Activated B cell treated with CpG ODN at 0.5 μM for 24 hours (primary cell): ENCODE measurements at regions not wholly inside any gene's neighbourhood (a gene's known extent, or its start where the extent isn't known, plus 50 kb on each side); places are given as distances from the start of the nearest gene placed in this dataset.

Experiments
- ATAC-seq: fragments of 200-7000 bp; cut with Tn5 transposase; one replicate; pipeline ENCODE4 v1.10.0; 2021; ENCODE audit warnings: low read depth, mild to moderate bottlenecking, moderate library complexity
- CTCF ChIA-PET: fragments of 350-600 bp; sonication (Branson Sonifier 250); formaldehyde crosslinking; loops from one replicate; lab custom pipeline; 2021; ENCODE audit warnings: antibody characterized with exemption; lab: Charles Lee
- POLR2A ChIA-PET: fragments of 350-600 bp; sonication (Branson Sonifier 250); formaldehyde crosslinking; loops from one replicate; lab custom pipeline; 2021; ENCODE audit warnings: antibody characterized with exemption; lab: Charles Lee
- DNase-seq: peaks from one replicate; pipeline ENCODE4 v3.0.0; 2022
- H3K27ac Mint-ChIP-seq: one replicate; pipeline ENCODE4 v1.8.0; 2020; ENCODE audit warnings: mixed read lengths
- H3K27me3 Mint-ChIP-seq: one replicate; pipeline ENCODE4 v1.8.0; 2021; ENCODE audit warnings: mixed read lengths
- H3K36me3 Mint-ChIP-seq: one replicate; pipeline ENCODE4 v1.8.0; 2021; ENCODE audit warnings: low read depth, mixed read lengths
- H3K4me1 Mint-ChIP-seq: one replicate; pipeline ENCODE4 v1.8.0; 2021; ENCODE audit warnings: mixed read lengths
- H3K4me3 Mint-ChIP-seq: one replicate; pipeline ENCODE4 v1.8.0; 2020; ENCODE audit warnings: mild to moderate bottlenecking, mixed read lengths
- H3K9me3 Mint-ChIP-seq: one replicate; pipeline ENCODE4 v1.8.0; 2020; ENCODE audit warnings: mixed read lengths
- intact Hi-C: fragments of 100-400 bp; cut with micrococcal nuclease; formaldehyde crosslinking; loops from one replicate; pipeline ENCODE4 v1.15.1; 2024
- TF ChIP-seq, protein P1 (sequence below): fragments of 200-600 bp; IDR thresholded peaks from one replicate; pipeline ENCODE4 v1.8.0; 2022; ENCODE audit warnings: antibody characterized with exemption, mild to moderate bottlenecking

DNA sequence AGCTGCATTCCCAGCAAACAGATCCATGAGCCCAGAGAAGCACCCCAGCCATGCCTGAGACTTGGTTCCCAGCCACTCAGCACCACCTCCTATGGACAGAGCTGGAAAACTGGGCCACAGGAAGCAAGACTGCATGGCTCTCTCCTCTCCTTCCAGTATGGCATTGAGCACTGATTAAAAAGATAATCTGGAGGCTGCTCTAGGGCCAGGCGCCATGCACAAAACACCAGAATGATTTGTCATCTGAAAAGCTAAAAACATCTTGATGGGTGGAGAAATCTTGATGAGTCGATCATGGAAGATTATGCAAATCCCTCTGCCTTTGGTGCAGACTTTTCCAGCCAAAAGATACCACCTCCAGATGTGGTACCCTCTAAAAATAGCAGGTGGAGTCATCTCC, 62.7 kb upstream of the MRPS22 start:
- H3K9me3 Mint-ChIP-seq: no peaks in the 10 kb centered on the region
- H3K4me1 Mint-ChIP-seq: no peaks in the 10 kb centered on the region
- H3K27ac Mint-ChIP-seq: no peak overlapping the region
- no peaks in the 10 kb centered on the region for H3K36me3 Mint-ChIP-seq
- H3K27me3 Mint-ChIP-seq: peaks cover 4% of the 10 kb centered on the region
- DNase-seq (no peak), ATAC-seq (no peak)
- POLR2A ChIA-PET: no interaction called here
- CTCF ChIA-PET: no interaction called here
- TF ChIP-seq, protein P1, sequence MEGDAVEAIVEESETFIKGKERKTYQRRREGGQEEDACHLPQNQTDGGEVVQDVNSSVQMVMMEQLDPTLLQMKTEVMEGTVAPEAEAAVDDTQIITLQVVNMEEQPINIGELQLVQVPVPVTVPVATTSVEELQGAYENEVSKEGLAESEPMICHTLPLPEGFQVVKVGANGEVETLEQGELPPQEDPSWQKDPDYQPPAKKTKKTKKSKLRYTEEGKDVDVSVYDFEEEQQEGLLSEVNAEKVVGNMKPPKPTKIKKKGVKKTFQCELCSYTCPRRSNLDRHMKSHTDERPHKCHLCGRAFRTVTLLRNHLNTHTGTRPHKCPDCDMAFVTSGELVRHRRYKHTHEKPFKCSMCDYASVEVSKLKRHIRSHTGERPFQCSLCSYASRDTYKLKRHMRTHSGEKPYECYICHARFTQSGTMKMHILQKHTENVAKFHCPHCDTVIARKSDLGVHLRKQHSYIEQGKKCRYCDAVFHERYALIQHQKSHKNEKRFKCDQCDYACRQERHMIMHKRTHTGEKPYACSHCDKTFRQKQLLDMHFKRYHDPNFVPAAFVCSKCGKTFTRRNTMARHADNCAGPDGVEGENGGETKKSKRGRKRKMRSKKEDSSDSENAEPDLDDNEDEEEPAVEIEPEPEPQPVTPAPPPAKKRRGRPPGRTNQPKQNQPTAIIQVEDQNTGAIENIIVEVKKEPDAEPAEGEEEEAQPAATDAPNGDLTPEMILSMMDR: no peak
- no peak overlapping the region for H3K4me3 Mint-ChIP-seq
- intact Hi-C loops: no loop called here

DNA sequence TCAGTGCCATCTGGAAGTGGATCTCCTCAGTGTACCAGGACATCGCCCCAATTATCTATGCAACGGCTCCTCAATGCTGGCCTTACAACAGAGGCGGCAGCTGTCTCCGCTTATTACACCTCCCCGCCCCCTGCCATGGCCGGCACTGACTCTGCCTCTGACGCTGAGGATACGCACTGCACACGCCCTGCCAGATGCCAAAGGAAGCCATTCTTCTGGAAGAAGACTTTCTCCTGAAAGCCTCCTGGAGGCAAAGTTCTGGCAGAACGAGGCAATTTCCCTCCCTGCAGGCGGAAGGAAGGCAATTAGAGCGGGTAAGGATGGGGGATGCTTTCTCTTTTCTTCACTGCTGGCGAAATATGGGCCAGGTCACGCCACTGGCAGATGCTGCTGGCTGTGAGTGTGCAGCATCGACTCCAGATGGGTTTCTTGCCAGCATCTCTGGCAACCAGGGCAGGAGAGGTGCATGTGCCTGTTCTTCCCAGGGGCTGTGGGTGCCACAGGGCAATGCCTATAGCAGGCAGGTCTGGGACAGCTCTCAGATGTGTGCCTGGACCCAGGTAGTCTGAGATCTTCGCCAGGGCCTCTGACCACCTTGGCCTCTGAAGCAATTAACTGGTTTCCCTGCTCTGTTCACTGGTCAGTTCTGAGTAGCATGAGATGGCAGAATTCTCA, 62.2 kb upstream of the MRPS22 start:
- peaks cover 4% of the 10 kb centered on the region for H3K27me3 Mint-ChIP-seq
- DNase-seq (no peak), ATAC-seq (no peak)
- no peak overlapping the region for H3K27ac Mint-ChIP-seq
- no peaks in the 10 kb centered on the region for H3K9me3 Mint-ChIP-seq
- no peaks in the 10 kb centered on the region for H3K4me1 Mint-ChIP-seq
- ChIA-PET POLR2A (no interaction called here), CTCF (no interaction called here)
- H3K36me3 Mint-ChIP-seq: no peaks in the 10 kb centered on the region
- intact Hi-C loops: no loop called here
- no peak overlapping the region for H3K4me3 Mint-ChIP-seq
- TF ChIP-seq, protein P1: no peak

DNA sequence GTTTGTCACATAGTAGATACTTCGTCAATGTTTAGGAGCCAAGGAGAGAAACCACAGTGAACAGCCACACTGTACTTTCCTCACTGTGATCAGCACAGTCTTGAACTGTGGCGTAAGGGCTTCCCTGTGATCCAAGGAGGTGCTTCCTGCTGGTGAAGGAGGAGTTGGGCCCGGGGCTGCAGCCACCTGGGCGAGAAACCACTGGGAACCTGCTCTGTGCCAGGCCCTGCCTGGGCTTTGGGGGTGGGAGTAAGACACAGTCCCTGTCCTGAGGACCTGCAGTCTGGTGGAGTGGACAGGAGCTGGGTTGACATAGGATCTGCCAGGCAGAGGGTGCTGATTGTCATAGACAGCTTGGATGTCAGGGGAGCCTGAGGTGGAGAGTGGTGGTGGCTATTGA, 60.5 kb upstream of the MRPS22 start:
- ATAC-seq (no peak), DNase-seq (no peak)
- POLR2A ChIA-PET: no interaction called here
- Mint-ChIP-seq H3K4me1 (no peaks in the 10 kb centered on the region), H3K36me3 (no peaks in the 10 kb centered on the region), H3K9me3 (no peaks in the 10 kb centered on the region), H3K4me3 (no peak overlapping the region), H3K27ac (no peak overlapping the region), H3K27me3 (peaks cover 4% of the 10 kb centered on the region)
- CTCF ChIA-PET: no interaction called here
- intact Hi-C loops: no loop called here
- TF ChIP-seq, protein P1: no peak

DNA sequence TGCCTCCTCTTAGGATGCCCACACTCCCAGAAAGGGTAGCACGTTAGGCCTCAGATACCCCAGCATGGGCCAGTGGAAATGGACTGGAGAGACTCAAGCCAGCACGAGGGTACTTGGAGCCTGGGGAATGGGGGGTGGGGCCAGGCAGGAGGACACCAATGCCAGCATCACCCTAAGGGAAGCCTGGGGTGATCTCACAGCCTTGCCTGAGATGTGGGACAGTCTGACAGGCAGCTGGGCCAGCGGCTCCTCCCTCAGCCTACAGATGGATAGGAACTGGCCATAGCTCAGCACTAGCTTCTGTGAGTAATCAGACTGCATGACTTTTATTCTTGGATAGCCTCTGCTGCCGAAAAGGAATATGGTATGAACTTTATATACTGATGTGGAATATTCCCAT, 59.6 kb upstream of the MRPS22 start:
- intact Hi-C loops: no loop called here
- ATAC-seq: no peak
- Mint-ChIP-seq H3K27me3 (peaks cover 1% of the 10 kb centered on the region), H3K4me3 (no peak overlapping the region), H3K4me1 (no peaks in the 10 kb centered on the region), H3K9me3 (no peaks in the 10 kb centered on the region), H3K27ac (no peak overlapping the region), H3K36me3 (no peaks in the 10 kb centered on the region)
- ChIA-PET CTCF (no interaction called here), POLR2A (no interaction called here)
- DNase-seq: no peak
- TF ChIP-seq, protein P1: no peak

DNA sequence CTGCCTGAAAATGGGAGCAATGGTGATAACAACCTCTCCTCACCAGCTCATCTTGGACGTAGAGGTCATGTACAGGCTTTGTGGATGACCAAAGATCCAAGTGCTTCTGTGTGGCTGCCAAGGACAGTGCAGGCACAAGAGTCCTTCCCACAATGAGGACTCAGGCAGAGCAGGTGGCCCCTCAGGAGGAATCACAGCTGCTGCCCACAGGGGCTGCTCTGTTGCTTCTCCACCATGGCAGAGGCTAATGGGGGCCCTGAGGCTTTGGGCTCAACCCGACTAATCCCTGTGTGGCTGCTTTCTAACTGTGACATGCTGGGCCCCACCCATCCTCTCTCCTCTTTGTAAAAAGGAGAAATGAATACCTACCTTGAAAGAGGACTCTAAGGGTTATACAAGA, 58.1 kb upstream of the MRPS22 start:
- Mint-ChIP-seq H3K36me3 (no peaks in the 10 kb centered on the region), H3K4me3 (no peak overlapping the region), H3K9me3 (no peaks in the 10 kb centered on the region), H3K27me3 (no peaks in the 10 kb centered on the region), H3K4me1 (no peaks in the 10 kb centered on the region), H3K27ac (no peak overlapping the region)
- ChIA-PET CTCF (no interaction called here), POLR2A (no interaction called here)
- TF ChIP-seq, protein P1: no peak
- intact Hi-C loops: no loop called here
- DNase-seq: no peak
- no peak for ATAC-seq
